ENCODE measurements at regions not wholly inside any gene's neighbourhood (a gene's known extent, or its start where the extent isn't known, plus 50 kb on each side); places are given as distances from the start of the nearest gene placed in this dataset.

DNA sequence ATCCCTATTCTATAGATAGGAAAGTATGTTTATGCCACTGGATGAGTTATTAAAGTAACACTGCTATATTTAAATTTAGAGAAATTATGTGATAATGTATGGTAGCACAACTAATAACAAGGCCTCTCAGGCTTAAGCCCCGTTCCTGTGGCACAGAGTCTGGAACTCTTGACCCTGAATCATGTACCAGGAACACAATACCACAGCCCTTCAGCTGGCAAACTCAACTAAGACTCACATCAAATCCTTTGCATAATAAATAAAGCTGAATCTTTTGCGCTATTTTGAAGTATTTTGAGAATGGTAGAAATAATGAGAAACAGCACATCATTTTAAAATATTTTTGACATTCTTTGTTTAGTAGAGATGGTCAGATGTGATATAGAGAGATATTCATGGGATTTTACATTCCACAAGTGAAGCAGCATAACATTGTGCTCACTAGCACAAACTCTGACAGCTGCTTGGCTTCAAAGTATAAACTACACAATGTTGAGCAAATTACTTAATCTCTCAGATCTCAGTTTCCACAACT lies 478.4 kb upstream of the FAM241A start:
- TF ChIP-seq, protein P1, sequence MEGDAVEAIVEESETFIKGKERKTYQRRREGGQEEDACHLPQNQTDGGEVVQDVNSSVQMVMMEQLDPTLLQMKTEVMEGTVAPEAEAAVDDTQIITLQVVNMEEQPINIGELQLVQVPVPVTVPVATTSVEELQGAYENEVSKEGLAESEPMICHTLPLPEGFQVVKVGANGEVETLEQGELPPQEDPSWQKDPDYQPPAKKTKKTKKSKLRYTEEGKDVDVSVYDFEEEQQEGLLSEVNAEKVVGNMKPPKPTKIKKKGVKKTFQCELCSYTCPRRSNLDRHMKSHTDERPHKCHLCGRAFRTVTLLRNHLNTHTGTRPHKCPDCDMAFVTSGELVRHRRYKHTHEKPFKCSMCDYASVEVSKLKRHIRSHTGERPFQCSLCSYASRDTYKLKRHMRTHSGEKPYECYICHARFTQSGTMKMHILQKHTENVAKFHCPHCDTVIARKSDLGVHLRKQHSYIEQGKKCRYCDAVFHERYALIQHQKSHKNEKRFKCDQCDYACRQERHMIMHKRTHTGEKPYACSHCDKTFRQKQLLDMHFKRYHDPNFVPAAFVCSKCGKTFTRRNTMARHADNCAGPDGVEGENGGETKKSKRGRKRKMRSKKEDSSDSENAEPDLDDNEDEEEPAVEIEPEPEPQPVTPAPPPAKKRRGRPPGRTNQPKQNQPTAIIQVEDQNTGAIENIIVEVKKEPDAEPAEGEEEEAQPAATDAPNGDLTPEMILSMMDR (IDR thresholded peaks at IDR 0.05; ENCODE audit: low read depth, low read length, missing control alignments): no peak
- H3K4me3 ChIP-seq (replicated peaks; ENCODE audit: low read depth, low read length): no peak overlapping the region
- DNase-seq (ENCODE audit: extremely low read depth, low read depth): no peak

DNA sequence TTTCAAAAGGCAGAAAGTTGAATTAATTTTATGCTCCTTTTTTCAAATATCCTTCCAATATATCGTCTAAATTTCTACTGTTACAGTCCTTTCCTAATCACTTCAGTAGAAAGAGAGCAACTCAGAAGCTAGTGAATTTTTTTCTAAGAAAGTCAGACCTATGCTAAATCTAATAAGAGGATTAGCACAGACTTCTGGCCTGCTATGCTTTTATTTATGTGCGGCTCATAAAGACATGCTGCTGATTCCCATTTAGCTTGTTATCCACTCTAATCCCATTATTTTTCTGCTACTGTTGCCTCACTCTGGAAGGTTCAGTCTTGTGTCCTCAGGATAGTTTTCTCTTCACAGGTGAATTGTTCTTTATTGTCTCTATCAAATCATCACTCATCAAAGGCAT lies 473.5 kb upstream of the FAM241A start:
- no peak overlapping the region for H3K4me3 ChIP-seq (replicated peaks; ENCODE audit: low read depth, low read length)
- DNase-seq (ENCODE audit: extremely low read depth, low read depth): no peak
- TF ChIP-seq, protein P1 (IDR thresholded peaks at IDR 0.05; ENCODE audit: low read depth, low read length, missing control alignments): no peak

DNA sequence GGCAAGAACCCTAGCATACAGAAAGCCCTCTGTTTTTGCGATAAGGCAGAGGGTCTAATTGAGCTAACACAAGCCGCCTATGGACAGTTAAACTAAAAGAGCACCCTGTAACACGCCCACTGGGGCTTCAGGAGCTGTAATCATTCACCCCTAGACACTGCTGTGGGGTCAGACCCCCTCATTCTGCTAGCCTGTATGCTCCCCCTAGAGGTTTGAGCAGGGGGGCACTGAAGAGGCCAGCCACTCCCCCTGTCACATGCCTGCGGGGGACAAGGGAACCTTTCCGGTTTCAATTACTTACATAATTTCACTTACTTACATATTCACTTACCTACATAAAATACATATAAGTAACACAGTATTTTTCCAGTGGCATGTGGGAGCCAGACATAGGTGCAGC lies 469.5 kb upstream of the FAM241A start:
- TF ChIP-seq, protein P1 (IDR thresholded peaks at IDR 0.05; ENCODE audit: low read depth, low read length, missing control alignments): no peak
- DNase-seq (ENCODE audit: extremely low read depth, low read depth): no peak
- no peak overlapping the region for H3K4me3 ChIP-seq (replicated peaks; ENCODE audit: low read depth, low read length)

DNA sequence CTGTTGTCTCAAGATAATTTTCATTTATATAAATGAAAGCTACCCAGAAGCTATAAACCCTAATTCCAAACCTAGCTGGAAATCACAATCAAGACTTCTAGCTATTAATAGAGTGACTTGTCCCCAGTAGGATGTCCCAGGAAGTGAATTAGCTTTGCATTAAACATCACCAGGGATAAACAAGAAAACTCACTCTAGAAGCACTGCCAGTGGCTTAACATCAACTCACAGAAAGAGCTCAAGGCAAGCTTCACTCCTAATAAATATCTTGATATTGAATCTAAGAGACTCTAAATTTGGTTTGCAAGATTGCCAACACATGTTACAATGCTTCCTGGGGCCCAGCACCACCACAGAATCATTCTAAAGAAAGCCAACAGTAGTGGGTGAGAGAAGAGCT lies 468.7 kb upstream of the FAM241A start:
- DNase-seq (ENCODE audit: extremely low read depth, low read depth): no peak
- TF ChIP-seq, protein P1 (IDR thresholded peaks at IDR 0.05; ENCODE audit: low read depth, low read length, missing control alignments): no peak
- no peak overlapping the region for H3K4me3 ChIP-seq (replicated peaks; ENCODE audit: low read depth, low read length)

DNA sequence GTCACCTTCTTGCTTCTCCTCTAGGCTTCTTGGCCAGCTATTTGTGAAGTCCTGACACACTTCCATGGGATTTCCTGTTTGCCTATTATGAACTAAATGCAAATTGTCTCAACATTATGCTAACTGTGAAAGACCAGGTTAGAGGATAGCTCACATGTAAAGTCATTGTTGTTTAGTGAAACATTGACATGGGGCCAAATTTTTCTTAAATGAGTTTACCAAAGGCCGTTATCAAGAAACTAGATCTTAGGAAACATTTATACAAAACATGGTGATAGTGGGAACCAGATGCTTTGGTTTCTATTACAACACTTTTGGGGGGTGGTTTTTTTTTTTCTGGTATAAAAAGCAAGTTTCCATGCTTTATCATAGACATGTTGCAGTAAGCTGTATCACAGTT lies 466.8 kb upstream of the FAM241A start:
- DNase-seq (ENCODE audit: extremely low read depth, low read depth): peak; percentile 92
- TF ChIP-seq, protein P1 (IDR thresholded peaks at IDR 0.05; ENCODE audit: low read depth, low read length, missing control alignments): no peak

DNA sequence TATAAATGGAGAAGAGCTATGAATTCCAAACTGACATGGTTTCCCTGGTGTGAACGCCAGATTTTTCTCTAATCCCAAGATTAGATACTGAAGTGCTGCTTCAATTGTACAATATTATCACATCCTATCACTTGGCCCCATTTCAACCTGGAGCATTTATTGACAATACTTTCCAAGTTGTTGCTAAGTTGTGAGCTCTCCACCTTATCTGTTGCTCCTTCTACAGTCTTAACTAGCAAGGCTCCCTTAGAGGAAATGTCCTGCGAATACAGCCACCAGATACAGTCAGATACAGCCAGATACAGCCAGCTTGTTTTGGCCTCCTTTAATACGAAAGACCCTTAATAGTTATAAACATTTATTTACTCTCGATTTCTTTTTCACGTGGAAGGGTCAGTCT lies 466.3 kb upstream of the FAM241A start:
- TF ChIP-seq, protein P1 (IDR thresholded peaks at IDR 0.05; ENCODE audit: low read depth, low read length, missing control alignments): no peak
- no peak overlapping the region for H3K4me3 ChIP-seq (replicated peaks; ENCODE audit: low read depth, low read length)
- no peak for DNase-seq (ENCODE audit: extremely low read depth, low read depth)

More for the DNA sequence above, 466.8 kb upstream of the FAM241A start:
- H3K4me3 ChIP-seq (replicated peaks; ENCODE audit: low read depth, low read length): no peak overlapping the region

DNA sequence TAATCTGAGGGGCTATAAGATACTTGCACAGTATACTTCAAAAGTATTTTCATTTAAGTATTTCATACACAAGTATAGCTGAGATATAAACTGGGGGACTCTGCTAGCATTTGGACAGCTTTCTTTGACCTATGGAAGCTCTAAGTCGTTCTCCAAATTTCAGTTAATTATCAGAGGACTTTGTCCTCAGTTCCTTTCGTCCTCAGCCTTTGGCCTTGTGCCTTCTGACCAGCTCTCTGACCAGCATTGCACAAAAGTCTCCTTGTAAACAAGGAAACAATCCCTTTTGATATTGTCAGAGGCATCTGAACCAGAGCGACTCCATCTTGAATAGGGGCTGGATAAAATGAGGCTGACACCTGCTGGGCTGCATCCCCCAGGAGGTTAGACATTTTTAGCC lies 464.0 kb upstream of the FAM241A start:
- DNase-seq (ENCODE audit: extremely low read depth, low read depth): no peak
- TF ChIP-seq, protein P1 (IDR thresholded peaks at IDR 0.05; ENCODE audit: low read depth, low read length, missing control alignments): no peak

More for the DNA sequence above, 464.0 kb upstream of the FAM241A start:
- no peak overlapping the region for H3K4me3 ChIP-seq (replicated peaks; ENCODE audit: low read depth, low read length)

Measured in HFF-Myc (cell line).